ENCODE measurements at regions not wholly inside any gene's neighbourhood (a gene's known extent, or its start where the extent isn't known, plus 50 kb on each side); places are given as distances from the start of the nearest gene placed in this dataset.

DNA sequence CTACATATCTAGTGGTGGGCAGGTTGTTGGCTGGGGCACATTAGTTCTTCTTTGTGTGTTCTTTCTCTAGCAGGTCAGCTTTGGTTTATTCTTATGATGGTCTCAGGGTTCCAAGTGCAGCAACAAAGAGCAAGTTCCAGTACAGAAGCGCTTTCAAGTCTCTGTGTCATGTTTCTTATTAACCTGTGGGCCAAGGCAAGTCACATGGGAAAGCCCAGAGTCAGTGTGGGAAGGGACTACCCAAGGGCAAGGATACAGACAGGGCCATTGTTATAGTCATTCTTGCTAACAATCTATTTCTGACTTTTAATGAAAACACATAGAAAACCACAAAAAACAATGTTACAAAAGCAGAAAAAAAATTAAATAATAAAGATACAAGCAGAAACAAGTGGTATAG, 754.6 kb downstream of the TBC1D22A start:
- TF ChIP-seq, protein P1, sequence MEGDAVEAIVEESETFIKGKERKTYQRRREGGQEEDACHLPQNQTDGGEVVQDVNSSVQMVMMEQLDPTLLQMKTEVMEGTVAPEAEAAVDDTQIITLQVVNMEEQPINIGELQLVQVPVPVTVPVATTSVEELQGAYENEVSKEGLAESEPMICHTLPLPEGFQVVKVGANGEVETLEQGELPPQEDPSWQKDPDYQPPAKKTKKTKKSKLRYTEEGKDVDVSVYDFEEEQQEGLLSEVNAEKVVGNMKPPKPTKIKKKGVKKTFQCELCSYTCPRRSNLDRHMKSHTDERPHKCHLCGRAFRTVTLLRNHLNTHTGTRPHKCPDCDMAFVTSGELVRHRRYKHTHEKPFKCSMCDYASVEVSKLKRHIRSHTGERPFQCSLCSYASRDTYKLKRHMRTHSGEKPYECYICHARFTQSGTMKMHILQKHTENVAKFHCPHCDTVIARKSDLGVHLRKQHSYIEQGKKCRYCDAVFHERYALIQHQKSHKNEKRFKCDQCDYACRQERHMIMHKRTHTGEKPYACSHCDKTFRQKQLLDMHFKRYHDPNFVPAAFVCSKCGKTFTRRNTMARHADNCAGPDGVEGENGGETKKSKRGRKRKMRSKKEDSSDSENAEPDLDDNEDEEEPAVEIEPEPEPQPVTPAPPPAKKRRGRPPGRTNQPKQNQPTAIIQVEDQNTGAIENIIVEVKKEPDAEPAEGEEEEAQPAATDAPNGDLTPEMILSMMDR (IDR thresholded peaks at IDR 0.05), result no peak
- TF ChIP-seq POLR2A (IDR thresholded peaks at IDR 0.05) (no peak), EP300 (IDR thresholded peaks at IDR 0.05) (no peak)
